ENCODE measurements at regions not wholly inside any gene's neighbourhood (a gene's known extent, or its start where the extent isn't known, plus 50 kb on each side); places are given as distances from the start of the nearest gene placed in this dataset.

GRCh38 chr7:68205826-68206225 is 1209.2 kb downstream of the TYW1 start:
- TF ChIP-seq ZNF404 (tag by site-specific recombination; IDR thresholded peaks at IDR 0.05): no peak
- TF ChIP-seq ZFHX2 (tag by site-specific recombination; conservative IDR thresholded peaks at IDR 0.05): no peak
- no peak for TF ChIP-seq REST (tag by site-specific recombination; IDR thresholded peaks at IDR 0.05)
- no peak for TF ChIP-seq ZBTB7A (tag by site-specific recombination; IDR thresholded peaks at IDR 0.05; ENCODE audit: low read depth)
- no peak for TF ChIP-seq CTCF (tag by site-specific recombination; IDR thresholded peaks at IDR 0.05)
- TF ChIP-seq ZBTB11 (tag by site-specific recombination; conservative IDR thresholded peaks at IDR 0.05; ENCODE audit: low read depth): no peak
- no peak for TF ChIP-seq ZNF571 (tag by site-specific recombination; IDR thresholded peaks at IDR 0.05)
- no peak for TF ChIP-seq ATF2 (tag by site-specific recombination; IDR thresholded peaks at IDR 0.05; ENCODE audit: low read depth)
- TF ChIP-seq TCF7L2 (IDR thresholded peaks at IDR 0.05; ENCODE audit: borderline replicate concordance, low read depth, low read length): no peak
- TF ChIP-seq ZNF274 (IDR thresholded peaks at IDR 0.05; ENCODE audit: low read length): no peak
- TF ChIP-seq ZNF274 (tag by site-specific recombination; IDR thresholded peaks at IDR 0.05; ENCODE audit: borderline replicate concordance): no peak
- no peak for TF ChIP-seq ZNF18 (tag by site-specific recombination; IDR thresholded peaks at IDR 0.05)
- no peak for TF ChIP-seq ZNF239 (tag by site-specific recombination; IDR thresholded peaks at IDR 0.05)

Measured in HEK293 (cell line).